MM.1S (cell line): ENCODE measurements at regions not wholly inside any gene's neighbourhood (a gene's known extent, or its start where the extent isn't known, plus 50 kb on each side); places are given as distances from the start of the nearest gene placed in this dataset.

ENCODE experiments used
- DNase-seq: peaks from one replicate; pipeline ENCODE4 v3.0.0-alpha.2; 2015
- H2AFZ ChIP-seq: fragments of 300-600 bp; sonication (generic); 2 replicates; pipeline ENCODE4 v1.6.0; 2016; ENCODE audit warnings: antibody characterized with exemption, low read length
- H3F3A ChIP-seq: fragments of 300-600 bp; sonication (generic); 2 replicates; pipeline ENCODE4 v1.6.1; 2016; ENCODE audit warnings: mild to moderate bottlenecking, antibody characterized with exemption, low read length, moderate library complexity, mixed read lengths; ENCODE audit not compliant: insufficient read depth
- H3K27ac ChIP-seq: fragments of 300-600 bp; sonication (generic); 2 replicates; pipeline ENCODE4 v1.5.1; 2016; ENCODE audit warnings: mild to moderate bottlenecking, low read length
- H3K27me3 ChIP-seq: fragments of 300-600 bp; sonication (generic); replicated peaks from 2 replicates; pipeline ENCODE4 v1.6.0; 2016; ENCODE audit warnings: low read length; ENCODE audit not compliant: insufficient read depth
- H3K36me3 ChIP-seq: fragments of 300-600 bp; sonication (generic); replicated peaks from 2 replicates; pipeline ENCODE4 v1.6.1; 2016; ENCODE audit warnings: mild to moderate bottlenecking, low read length, mixed read lengths; ENCODE audit not compliant: insufficient read depth
- H3K4me1 ChIP-seq: fragments of 300-600 bp; sonication (generic); 2 replicates; pipeline ENCODE4 v1.6.1; 2016; ENCODE audit warnings: low read length, mixed read lengths
- H3K4me2 ChIP-seq: fragments of 300-600 bp; sonication (generic); 2 replicates; pipeline ENCODE4 v1.6.0; 2016; ENCODE audit warnings: low read depth, low read length
- H3K4me3 ChIP-seq: fragments of 300-600 bp; sonication (generic); 2 replicates; pipeline ENCODE4 v1.5.1; 2016; ENCODE audit warnings: low read length, mixed read lengths
- H3K79me2 ChIP-seq: fragments of 300-600 bp; sonication (generic); 2 replicates; pipeline ENCODE4 v1.6.1; 2016; ENCODE audit warnings: mixed run types, low read length, mixed read lengths
- H3K9ac ChIP-seq: fragments of 300-600 bp; sonication (generic); 2 replicates; pipeline ENCODE4 v1.6.1; 2016; ENCODE audit warnings: low read length, mixed read lengths
- H3K9me2 ChIP-seq: fragments of 300-600 bp; sonication (generic); replicated peaks from 2 replicates; pipeline ENCODE4 v1.6.1; 2016; ENCODE audit warnings: mild to moderate bottlenecking, low read length, mixed read lengths; ENCODE audit not compliant: insufficient read depth
- H3K9me3 ChIP-seq: fragments of 300-600 bp; sonication (generic); replicated peaks from 2 replicates; pipeline ENCODE4 v1.6.1; 2016; ENCODE audit warnings: mild to moderate bottlenecking, low read length, mixed read lengths; ENCODE audit not compliant: insufficient read depth
- H4K20me1 ChIP-seq: fragments of 300-600 bp; sonication (generic); 2 replicates; pipeline ENCODE4 v1.6.1; 2016; ENCODE audit warnings: mild to moderate bottlenecking, low read length, moderate library complexity, mixed read lengths; ENCODE audit not compliant: insufficient read depth
- CTCF ChIP-seq: fragments of 300-600 bp; sonication (generic); IDR thresholded peaks from 2 replicates; pipeline ENCODE4 v1.5.1; 2016; ENCODE audit warnings: antibody characterized with exemption, low read length, mixed read lengths
- EZH2 ChIP-seq: fragments of 300-600 bp; sonication (generic); optimal IDR thresholded peaks from 2 replicates; pipeline ENCODE3; 2017; ENCODE audit warnings: low read depth, mild to moderate bottlenecking, antibody characterized with exemption, low read length, mixed read lengths
- EZH2phosphoT487 ChIP-seq: fragments of 300-600 bp; sonication (generic); IDR thresholded peaks from 2 replicates; pipeline ENCODE4 v1.6.1; 2018; ENCODE audit warnings: antibody characterized with exemption, low read length

- Histone ChIP-seq H3K79me2 (peaks cover 30% of the 10 kb centered on the region), H3K9me3 (no peaks in the 10 kb centered on the region), H3F3A (peaks cover 22% of the 10 kb centered on the region), H2AFZ (peak overlapping the region; percentile 48), H3K9ac (peak overlapping the region; percentile 98), H3K4me3 (peak overlapping the region; percentile 77), H3K4me1 (peaks cover 30% of the 10 kb centered on the region), H4K20me1 (no peaks in the 10 kb centered on the region), H3K27ac (peak overlapping the region; percentile 97), H3K36me3 (no peaks in the 10 kb centered on the region), H3K27me3 (no peaks in the 10 kb centered on the region), H3K9me2 (no peaks in the 10 kb centered on the region), H3K4me2 (peak overlapping the region; percentile 74)
- TF ChIP-seq EZH2 (no peak), EZH2phosphoT487 (no peak), CTCF (no peak)
- peak; percentile 82 for DNase-seq
Measured at GRCh38 chr13:50125554-50126262, 110.5 kb downstream of the KCNRG start.

- no peaks in the 10 kb centered on the region for H3K9me3 ChIP-seq
- DNase-seq: peak; percentile 30
- peak overlapping the region; percentile 74 for H3K4me2 ChIP-seq
- H3K27me3 ChIP-seq: no peaks in the 10 kb centered on the region
- peak overlapping the region; percentile 97 for H3K27ac ChIP-seq
- H3K79me2 ChIP-seq: peaks cover 23% of the 10 kb centered on the region
- H2AFZ ChIP-seq: peak overlapping the region; percentile 48
- no peaks in the 10 kb centered on the region for H4K20me1 ChIP-seq
- no peaks in the 10 kb centered on the region for H3K36me3 ChIP-seq
- TF ChIP-seq EZH2: no peak
- no peak for TF ChIP-seq CTCF
- no peak for TF ChIP-seq EZH2phosphoT487
- no peaks in the 10 kb centered on the region for H3K9me2 ChIP-seq
- peaks cover 32% of the 10 kb centered on the region for H3K4me1 ChIP-seq
- peak overlapping the region; percentile 98 for H3K9ac ChIP-seq
- peak overlapping the region; percentile 69 for H3K4me3 ChIP-seq
- peaks cover 22% of the 10 kb centered on the region for H3F3A ChIP-seq
Measured at GRCh38 chr13:50126263-50126992, 111.2 kb downstream of the KCNRG start.

- no peak overlapping the region for H3K4me2 ChIP-seq
- peaks cover 16% of the 10 kb centered on the region for H3K79me2 ChIP-seq
- H3K9me3 ChIP-seq: no peaks in the 10 kb centered on the region
- DNase-seq: no peak
- TF ChIP-seq EZH2: no peak
- TF ChIP-seq CTCF: no peak
- no peak for TF ChIP-seq EZH2phosphoT487
- H3K36me3 ChIP-seq: no peaks in the 10 kb centered on the region
- peaks cover 22% of the 10 kb centered on the region for H3F3A ChIP-seq
- H3K27me3 ChIP-seq: peaks cover 6% of the 10 kb centered on the region
- H3K4me3 ChIP-seq: no peak overlapping the region
- no peaks in the 10 kb centered on the region for H3K9me2 ChIP-seq
- H3K27ac ChIP-seq: no peak overlapping the region
- H3K4me1 ChIP-seq: peaks cover 33% of the 10 kb centered on the region
- H4K20me1 ChIP-seq: no peaks in the 10 kb centered on the region
- H3K9ac ChIP-seq: no peak overlapping the region
- no peak overlapping the region for H2AFZ ChIP-seq
Measured at GRCh38 chr13:50126993-50127725, 111.9 kb downstream of the KCNRG start.
